ENCODE measurements at regions not wholly inside any gene's neighbourhood (a gene's known extent, or its start where the extent isn't known, plus 50 kb on each side); places are given as distances from the start of the nearest gene placed in this dataset.

DNA sequence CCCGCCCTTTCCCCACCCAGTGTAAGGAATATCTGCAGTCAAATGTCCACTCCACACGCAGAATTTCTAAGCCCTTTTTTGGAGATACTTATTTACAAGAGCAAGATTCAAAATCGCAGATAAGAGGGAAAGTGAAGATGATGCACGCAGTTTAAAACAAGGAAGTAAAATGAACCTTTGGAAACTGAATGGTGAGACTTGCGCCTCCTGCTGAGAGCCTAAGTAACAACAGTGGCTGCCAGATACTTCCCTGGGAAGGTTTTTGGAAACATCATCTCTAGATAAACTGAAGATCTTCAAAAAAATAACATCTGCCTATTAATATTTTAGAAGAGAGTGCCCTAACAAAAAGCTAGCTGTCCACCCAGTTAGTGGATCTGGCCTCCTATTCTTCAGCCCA is 963.1 kb upstream of the FAT3 start:
- TF ChIP-seq, protein P1, sequence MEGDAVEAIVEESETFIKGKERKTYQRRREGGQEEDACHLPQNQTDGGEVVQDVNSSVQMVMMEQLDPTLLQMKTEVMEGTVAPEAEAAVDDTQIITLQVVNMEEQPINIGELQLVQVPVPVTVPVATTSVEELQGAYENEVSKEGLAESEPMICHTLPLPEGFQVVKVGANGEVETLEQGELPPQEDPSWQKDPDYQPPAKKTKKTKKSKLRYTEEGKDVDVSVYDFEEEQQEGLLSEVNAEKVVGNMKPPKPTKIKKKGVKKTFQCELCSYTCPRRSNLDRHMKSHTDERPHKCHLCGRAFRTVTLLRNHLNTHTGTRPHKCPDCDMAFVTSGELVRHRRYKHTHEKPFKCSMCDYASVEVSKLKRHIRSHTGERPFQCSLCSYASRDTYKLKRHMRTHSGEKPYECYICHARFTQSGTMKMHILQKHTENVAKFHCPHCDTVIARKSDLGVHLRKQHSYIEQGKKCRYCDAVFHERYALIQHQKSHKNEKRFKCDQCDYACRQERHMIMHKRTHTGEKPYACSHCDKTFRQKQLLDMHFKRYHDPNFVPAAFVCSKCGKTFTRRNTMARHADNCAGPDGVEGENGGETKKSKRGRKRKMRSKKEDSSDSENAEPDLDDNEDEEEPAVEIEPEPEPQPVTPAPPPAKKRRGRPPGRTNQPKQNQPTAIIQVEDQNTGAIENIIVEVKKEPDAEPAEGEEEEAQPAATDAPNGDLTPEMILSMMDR (IDR thresholded peaks at IDR 0.05; ENCODE audit: insufficient read depth, low read length), result no peak
- TF ChIP-seq GABPA (IDR thresholded peaks at IDR 0.05; ENCODE audit: low read depth), result no peak
- no peak for TF ChIP-seq POLR2AphosphoS5 (IDR thresholded peaks at IDR 0.05; ENCODE audit: low read depth)
